Right atrium auricular region (tissue), 2 donors: ENCODE measurements at regions not wholly inside any gene's neighbourhood (a gene's known extent, or its start where the extent isn't known, plus 50 kb on each side); places are given as distances from the start of the nearest gene placed in this dataset.
"Not testable (repeated sequence)": the region's sequence is repeated elsewhere in the genome, so short reads cannot be mapped to it uniquely, and the experiment has no call there.

Source experiments
- DNase-seq: peaks from one replicate; pipeline ENCODE4 v3.0.0-alpha.2; 2019; ENCODE audit warnings: low spot score
- H3K27ac ChIP-seq, 2 donors: fragments of 200-600 bp; sonication (generic); 1 replicate in 1 of 2; 2 replicates in 1 of 2; pipeline ENCODE4 v1.5.1; 2016 to 2019
- H3K27me3 ChIP-seq, 2 donors: fragments of 200-600 bp; sonication (generic); one replicate each; pipeline versions ENCODE4 v1.5.1 to v1.6.0; 2017 to 2019
- H3K36me3 ChIP-seq: fragments of 200-600 bp; sonication (generic); one replicate; pipeline ENCODE4 v1.5.1; 2016
- H3K4me1 ChIP-seq, 2 donors: fragments of 200-600 bp; sonication (generic); one replicate each; pipeline versions ENCODE4 v1.5.1 to v1.6.0; 2017 to 2019
- H3K4me3 ChIP-seq, 2 donors: fragments of 200-600 bp; sonication (generic); 1 replicate in 1 of 2; 2 replicates in 1 of 2; pipeline ENCODE4 v1.5.1; 2017 to 2019; ENCODE audit warnings: mild to moderate bottlenecking in 1 of 2, moderate library complexity in 1 of 2
- H3K9me3 ChIP-seq, 2 donors: fragments of 200-600 bp; sonication (generic); one replicate each; pipeline ENCODE4 v1.5.1; 2019
- TF ChIP-seq, protein P1 (sequence below), 2 donors: fragments of 200-600 bp; sonication (generic); IDR thresholded peaks; one replicate each; pipeline ENCODE4 v1.5.1; 2019; ENCODE audit warnings: antibody characterized with exemption in 2 of 2

DNA sequence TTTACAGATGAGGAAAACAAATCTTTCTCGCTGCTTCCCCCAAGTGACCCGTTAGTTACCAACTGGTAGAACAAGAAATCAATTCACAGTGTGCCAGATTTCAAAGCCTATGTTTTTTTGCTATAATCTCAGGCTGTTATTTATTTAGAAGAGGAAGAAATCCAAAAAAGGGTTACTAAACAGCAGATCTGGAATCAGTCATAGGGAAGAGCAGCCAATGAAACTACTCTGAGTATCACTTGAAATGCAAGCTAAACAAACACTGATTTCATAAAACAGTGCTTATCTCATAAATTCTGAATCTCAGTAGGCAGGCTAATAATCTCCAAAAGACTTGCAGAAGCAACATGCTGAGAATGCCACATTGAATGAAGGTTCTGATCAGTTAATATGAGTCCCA is 829.5 kb upstream of the ACO1 start:
- no peaks in the 10 kb centered on the region for H3K4me1 ChIP-seq
- TF ChIP-seq, protein P1, sequence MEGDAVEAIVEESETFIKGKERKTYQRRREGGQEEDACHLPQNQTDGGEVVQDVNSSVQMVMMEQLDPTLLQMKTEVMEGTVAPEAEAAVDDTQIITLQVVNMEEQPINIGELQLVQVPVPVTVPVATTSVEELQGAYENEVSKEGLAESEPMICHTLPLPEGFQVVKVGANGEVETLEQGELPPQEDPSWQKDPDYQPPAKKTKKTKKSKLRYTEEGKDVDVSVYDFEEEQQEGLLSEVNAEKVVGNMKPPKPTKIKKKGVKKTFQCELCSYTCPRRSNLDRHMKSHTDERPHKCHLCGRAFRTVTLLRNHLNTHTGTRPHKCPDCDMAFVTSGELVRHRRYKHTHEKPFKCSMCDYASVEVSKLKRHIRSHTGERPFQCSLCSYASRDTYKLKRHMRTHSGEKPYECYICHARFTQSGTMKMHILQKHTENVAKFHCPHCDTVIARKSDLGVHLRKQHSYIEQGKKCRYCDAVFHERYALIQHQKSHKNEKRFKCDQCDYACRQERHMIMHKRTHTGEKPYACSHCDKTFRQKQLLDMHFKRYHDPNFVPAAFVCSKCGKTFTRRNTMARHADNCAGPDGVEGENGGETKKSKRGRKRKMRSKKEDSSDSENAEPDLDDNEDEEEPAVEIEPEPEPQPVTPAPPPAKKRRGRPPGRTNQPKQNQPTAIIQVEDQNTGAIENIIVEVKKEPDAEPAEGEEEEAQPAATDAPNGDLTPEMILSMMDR (IDR thresholded peaks at IDR 0.05), result no peak
- DNase-seq, result no peak
- no peak overlapping the region for H3K27ac ChIP-seq
- H3K9me3 ChIP-seq, result no peaks in the 10 kb centered on the region
- no peaks in the 10 kb centered on the region for H3K36me3 ChIP-seq
- no peak overlapping the region for H3K4me3 ChIP-seq
- no peaks in the 10 kb centered on the region for H3K27me3 ChIP-seq

DNA sequence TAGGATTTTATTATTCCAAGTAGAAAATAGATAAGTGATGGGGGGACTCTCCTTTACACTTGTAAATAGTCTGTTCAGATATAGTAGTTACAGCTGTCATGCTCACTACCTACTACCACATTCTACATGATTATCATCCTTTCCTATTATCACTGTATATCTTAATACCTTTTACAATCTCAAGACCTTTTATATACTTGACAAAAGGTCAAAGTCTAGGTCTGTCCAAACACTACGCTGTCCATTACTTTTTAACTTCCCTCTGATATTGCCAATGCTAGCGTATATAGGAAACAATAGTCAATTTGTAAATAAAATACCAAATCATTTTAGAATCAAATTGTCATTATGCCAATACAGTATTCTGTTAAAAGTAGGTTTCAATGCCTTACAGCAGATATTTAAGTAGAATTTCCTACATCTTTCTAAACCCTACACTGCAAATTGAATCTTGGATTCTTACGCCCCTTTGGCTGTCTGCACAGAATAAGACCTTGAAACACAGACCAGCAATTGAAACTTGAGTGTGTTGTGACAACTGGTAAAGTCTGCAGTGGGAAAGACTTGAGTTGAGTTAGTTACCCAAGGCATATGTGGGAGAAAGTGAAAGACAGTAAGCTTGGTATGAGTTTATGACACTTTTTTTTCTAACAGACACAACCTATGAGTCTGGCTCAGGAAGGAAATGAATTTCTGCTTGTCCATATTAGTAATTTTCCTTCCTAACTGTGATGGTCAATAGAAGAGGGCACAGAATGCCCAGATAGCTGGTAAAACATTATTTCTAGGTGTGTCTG is 827.6 kb upstream of the ACO1 start:
- Histone ChIP-seq H3K36me3 (no peaks in the 10 kb centered on the region), H3K4me1 (no peaks in the 10 kb centered on the region), H3K27me3 (no peaks in the 10 kb centered on the region), H3K4me3 (no peak overlapping the region), H3K9me3 (no peaks in the 10 kb centered on the region), H3K27ac (no peak overlapping the region)
- TF ChIP-seq, protein P1 (IDR thresholded peaks at IDR 0.05), result no peak
- DNase-seq, result no peak

DNA sequence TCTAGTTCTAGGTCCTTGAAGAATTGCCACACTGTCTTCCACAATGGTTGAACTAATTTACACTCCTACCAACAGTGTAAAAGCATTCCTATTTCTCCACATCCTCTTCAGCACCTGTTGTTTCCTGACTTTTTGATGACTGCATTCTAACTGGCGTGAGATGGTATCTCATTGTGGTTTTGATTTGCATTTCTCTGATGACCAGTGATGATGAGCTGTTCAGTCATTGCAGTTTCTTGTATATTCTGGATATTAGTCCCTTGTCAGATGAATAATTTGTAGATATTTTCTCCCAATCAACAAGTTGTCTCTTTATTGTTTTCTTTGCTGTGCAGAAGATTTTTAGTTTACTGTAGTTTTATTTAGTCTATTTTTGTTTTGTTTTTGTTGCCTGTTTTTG is 812.3 kb upstream of the ACO1 start:
- H3K4me3 ChIP-seq, H3K4me1 ChIP-seq, H3K27me3 ChIP-seq, DNase-seq, H3K36me3 ChIP-seq, H3K9me3 ChIP-seq, H3K27ac ChIP-seq: not testable (repeated sequence)

DNA sequence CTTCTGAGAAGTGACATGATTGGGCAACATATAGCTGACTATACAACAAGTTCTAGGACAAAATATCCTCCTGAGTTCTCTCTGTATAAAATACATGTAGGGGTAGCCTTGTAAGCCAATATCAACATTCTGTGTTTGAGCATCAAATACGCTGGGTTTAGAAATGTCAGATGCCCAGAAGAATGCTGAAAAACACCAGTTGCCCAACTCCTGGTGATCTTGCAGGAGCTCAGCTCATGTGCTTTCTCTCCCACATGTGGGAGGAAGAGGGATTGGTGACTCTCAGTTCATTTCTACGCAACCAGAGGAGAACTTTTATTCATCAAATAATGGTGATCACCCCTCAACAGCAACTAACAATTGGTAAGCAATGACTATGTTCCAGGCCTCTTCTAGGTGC is 810.9 kb upstream of the ACO1 start:
- H3K4me1 ChIP-seq, result no peaks in the 10 kb centered on the region
- no peaks in the 10 kb centered on the region for H3K36me3 ChIP-seq
- TF ChIP-seq, protein P1 (IDR thresholded peaks at IDR 0.05), result no peak
- no peaks in the 10 kb centered on the region for H3K9me3 ChIP-seq
- no peaks in the 10 kb centered on the region for H3K27me3 ChIP-seq
- no peak for DNase-seq
- H3K4me3 ChIP-seq, result no peak overlapping the region
- H3K27ac ChIP-seq, result no peak overlapping the region

DNA sequence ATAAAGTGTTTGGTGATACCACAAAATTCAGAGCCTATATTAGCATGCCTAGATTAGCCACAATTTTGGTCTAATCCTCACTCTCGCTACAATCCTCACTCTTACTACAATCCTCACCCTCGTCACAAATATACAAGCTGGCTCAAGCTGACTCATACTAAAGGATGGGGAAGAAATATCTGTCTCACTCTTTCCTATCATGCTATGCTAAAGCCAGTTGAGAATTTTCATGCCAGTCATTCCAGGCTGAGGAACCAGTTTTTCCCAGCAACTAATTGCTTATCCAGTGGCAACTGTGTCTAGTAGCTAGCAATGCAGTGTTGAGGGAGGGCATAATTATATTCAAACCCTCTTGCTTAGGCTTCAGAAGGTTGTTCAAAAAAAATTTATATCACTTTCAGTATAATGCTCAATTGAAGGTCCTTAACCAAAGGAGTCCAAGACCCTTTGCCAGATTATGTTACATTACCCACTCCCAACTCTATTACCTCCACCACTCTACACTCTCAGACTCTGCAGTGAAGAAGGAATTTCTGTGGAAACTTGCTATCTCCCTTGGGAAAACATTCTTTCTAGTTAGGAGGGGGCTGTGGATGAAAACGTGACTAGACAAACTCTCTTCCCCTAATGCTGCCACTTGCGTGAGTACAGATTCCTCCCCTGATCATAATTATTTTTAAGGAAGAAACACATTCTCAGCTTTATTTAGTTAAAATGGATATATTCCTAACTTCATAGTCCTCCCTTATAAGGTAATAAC is 810.3 kb upstream of the ACO1 start:
- no peaks in the 10 kb centered on the region for H3K27me3 ChIP-seq
- DNase-seq, result no peak
- no peaks in the 10 kb centered on the region for H3K36me3 ChIP-seq
- H3K4me3 ChIP-seq, result no peak overlapping the region
- TF ChIP-seq, protein P1 (IDR thresholded peaks at IDR 0.05), result no peak
- no peaks in the 10 kb centered on the region for H3K9me3 ChIP-seq
- no peaks in the 10 kb centered on the region for H3K4me1 ChIP-seq
- H3K27ac ChIP-seq, result no peak overlapping the region

DNA sequence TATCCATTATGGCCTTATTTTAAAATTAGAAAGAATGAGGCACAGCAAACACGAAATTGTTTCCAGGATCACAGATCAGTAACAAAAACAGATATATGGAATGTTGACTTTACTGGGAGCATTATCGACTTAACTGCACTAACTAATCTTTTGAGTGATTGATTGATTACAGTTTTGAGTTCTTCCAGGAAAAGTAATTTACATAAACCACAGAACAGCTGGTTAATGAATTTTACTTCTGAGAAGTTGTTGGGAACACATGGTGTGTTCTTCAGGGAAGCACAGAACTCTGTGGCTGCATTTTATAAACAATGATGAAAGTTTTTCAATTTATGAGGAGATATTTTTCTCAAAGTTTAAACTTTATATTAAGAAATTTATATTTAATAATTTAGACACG is 802.4 kb upstream of the ACO1 start:
- no peaks in the 10 kb centered on the region for H3K27me3 ChIP-seq
- H3K27ac ChIP-seq, result no peak overlapping the region
- DNase-seq, result no peak
- TF ChIP-seq, protein P1 (IDR thresholded peaks at IDR 0.05), result no peak
- no peaks in the 10 kb centered on the region for H3K36me3 ChIP-seq
- H3K4me1 ChIP-seq, result no peaks in the 10 kb centered on the region
- no peaks in the 10 kb centered on the region for H3K9me3 ChIP-seq
- H3K4me3 ChIP-seq, result no peak overlapping the region
